ENCODE measurements at regions not wholly inside any gene's neighbourhood (a gene's known extent, or its start where the extent isn't known, plus 50 kb on each side); places are given as distances from the start of the nearest gene placed in this dataset.

- DNase-seq (ENCODE audit: extremely low spot score, unreplicated experiment): no peak
- Mint-ChIP-seq H3K27me3 (ENCODE audit: unreplicated experiment) (no peaks in the 10 kb centered on the region), H3K9me3 (ENCODE audit: unreplicated experiment) (peaks cover 4% of the 10 kb centered on the region), H3K36me3 (ENCODE audit: unreplicated experiment) (no peaks in the 10 kb centered on the region), H3K4me3 (ENCODE audit: unreplicated experiment) (no peak overlapping the region), H3K27ac (ENCODE audit: unreplicated experiment) (no peak overlapping the region), H3K4me1 (ENCODE audit: unreplicated experiment) (peaks cover 18% of the 10 kb centered on the region)
- TF ChIP-seq, protein P1, sequence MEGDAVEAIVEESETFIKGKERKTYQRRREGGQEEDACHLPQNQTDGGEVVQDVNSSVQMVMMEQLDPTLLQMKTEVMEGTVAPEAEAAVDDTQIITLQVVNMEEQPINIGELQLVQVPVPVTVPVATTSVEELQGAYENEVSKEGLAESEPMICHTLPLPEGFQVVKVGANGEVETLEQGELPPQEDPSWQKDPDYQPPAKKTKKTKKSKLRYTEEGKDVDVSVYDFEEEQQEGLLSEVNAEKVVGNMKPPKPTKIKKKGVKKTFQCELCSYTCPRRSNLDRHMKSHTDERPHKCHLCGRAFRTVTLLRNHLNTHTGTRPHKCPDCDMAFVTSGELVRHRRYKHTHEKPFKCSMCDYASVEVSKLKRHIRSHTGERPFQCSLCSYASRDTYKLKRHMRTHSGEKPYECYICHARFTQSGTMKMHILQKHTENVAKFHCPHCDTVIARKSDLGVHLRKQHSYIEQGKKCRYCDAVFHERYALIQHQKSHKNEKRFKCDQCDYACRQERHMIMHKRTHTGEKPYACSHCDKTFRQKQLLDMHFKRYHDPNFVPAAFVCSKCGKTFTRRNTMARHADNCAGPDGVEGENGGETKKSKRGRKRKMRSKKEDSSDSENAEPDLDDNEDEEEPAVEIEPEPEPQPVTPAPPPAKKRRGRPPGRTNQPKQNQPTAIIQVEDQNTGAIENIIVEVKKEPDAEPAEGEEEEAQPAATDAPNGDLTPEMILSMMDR (IDR thresholded peaks at IDR 0.05): no peak
Measured at GRCh38 chr12:115401761-115402160, 717.8 kb upstream of the TBX3 start.

DNA sequence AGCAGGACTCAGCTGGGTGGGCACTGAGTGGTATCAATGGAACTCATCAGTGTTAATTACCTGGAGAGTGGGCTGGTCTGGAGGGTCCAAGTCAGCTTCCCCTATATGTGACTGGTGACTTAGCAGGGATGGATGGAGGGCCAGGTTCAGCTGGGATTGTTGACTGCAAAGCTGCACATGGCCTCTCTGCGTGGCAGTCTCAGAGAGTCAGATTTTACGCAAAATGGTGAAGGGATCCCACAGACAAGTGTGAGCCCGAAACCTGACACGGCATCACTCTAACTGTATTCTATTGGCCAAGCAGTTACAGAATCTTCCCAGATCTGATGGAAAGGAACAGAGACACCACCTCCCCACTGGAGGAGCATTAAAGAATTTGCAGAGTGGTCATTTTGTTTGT lies 716.0 kb upstream of the TBX3 start:
- TF ChIP-seq, protein P1 (IDR thresholded peaks at IDR 0.05): no peak
- H3K9me3 Mint-ChIP-seq (ENCODE audit: unreplicated experiment): peaks cover 4% of the 10 kb centered on the region
- no peak overlapping the region for H3K4me3 Mint-ChIP-seq (ENCODE audit: unreplicated experiment)
- H3K4me1 Mint-ChIP-seq (ENCODE audit: unreplicated experiment): peaks cover 8% of the 10 kb centered on the region
- H3K36me3 Mint-ChIP-seq (ENCODE audit: unreplicated experiment): no peaks in the 10 kb centered on the region
- no peaks in the 10 kb centered on the region for H3K27me3 Mint-ChIP-seq (ENCODE audit: unreplicated experiment)
- DNase-seq (ENCODE audit: extremely low spot score, unreplicated experiment): peak; percentile 64
- no peak overlapping the region for H3K27ac Mint-ChIP-seq (ENCODE audit: unreplicated experiment)

- Mint-ChIP-seq H3K36me3 (ENCODE audit: unreplicated experiment) (no peaks in the 10 kb centered on the region), H3K27me3 (ENCODE audit: unreplicated experiment) (no peaks in the 10 kb centered on the region)
- TF ChIP-seq, protein P1 (IDR thresholded peaks at IDR 0.05): no peak
Measured at GRCh38 chr12:115398311-115398781, 714.4 kb upstream of the TBX3 start.

GRCh38 chr12:115396567-115396966 lies 712.6 kb upstream of the TBX3 start:
- H3K27ac Mint-ChIP-seq (ENCODE audit: unreplicated experiment): no peak overlapping the region
- H3K36me3 Mint-ChIP-seq (ENCODE audit: unreplicated experiment): no peaks in the 10 kb centered on the region
- H3K9me3 Mint-ChIP-seq (ENCODE audit: unreplicated experiment): no peaks in the 10 kb centered on the region
- no peaks in the 10 kb centered on the region for H3K4me1 Mint-ChIP-seq (ENCODE audit: unreplicated experiment)
- H3K4me3 Mint-ChIP-seq (ENCODE audit: unreplicated experiment): no peak overlapping the region
- DNase-seq (ENCODE audit: extremely low spot score, unreplicated experiment): no peak
- TF ChIP-seq, protein P1 (IDR thresholded peaks at IDR 0.05): no peak
- H3K27me3 Mint-ChIP-seq (ENCODE audit: unreplicated experiment): peaks cover 1% of the 10 kb centered on the region

More at GRCh38 chr12:115398311-115398781, 714.4 kb upstream of the TBX3 start:
- Mint-ChIP-seq H3K4me3 (ENCODE audit: unreplicated experiment) (no peak overlapping the region), H3K27ac (ENCODE audit: unreplicated experiment) (no peak overlapping the region), H3K4me1 (ENCODE audit: unreplicated experiment) (no peaks in the 10 kb centered on the region), H3K9me3 (ENCODE audit: unreplicated experiment) (no peaks in the 10 kb centered on the region)
- DNase-seq (ENCODE audit: extremely low spot score, unreplicated experiment): peak; percentile 68

- H3K4me1 Mint-ChIP-seq (ENCODE audit: unreplicated experiment): no peaks in the 10 kb centered on the region
- H3K36me3 Mint-ChIP-seq (ENCODE audit: unreplicated experiment): no peaks in the 10 kb centered on the region
- no peak overlapping the region for H3K4me3 Mint-ChIP-seq (ENCODE audit: unreplicated experiment)
- peak; percentile 7 for DNase-seq (ENCODE audit: extremely low spot score, unreplicated experiment)
- no peak overlapping the region for H3K27ac Mint-ChIP-seq (ENCODE audit: unreplicated experiment)
- no peaks in the 10 kb centered on the region for H3K9me3 Mint-ChIP-seq (ENCODE audit: unreplicated experiment)
- H3K27me3 Mint-ChIP-seq (ENCODE audit: unreplicated experiment): peaks cover 9% of the 10 kb centered on the region
- TF ChIP-seq, protein P1 (IDR thresholded peaks at IDR 0.05): no peak
Measured at GRCh38 chr12:115394496-115395220, 710.7 kb upstream of the TBX3 start.
